ENCODE measurements at regions not wholly inside any gene's neighbourhood (a gene's known extent, or its start where the extent isn't known, plus 50 kb on each side); places are given as distances from the start of the nearest gene placed in this dataset.

DNA sequence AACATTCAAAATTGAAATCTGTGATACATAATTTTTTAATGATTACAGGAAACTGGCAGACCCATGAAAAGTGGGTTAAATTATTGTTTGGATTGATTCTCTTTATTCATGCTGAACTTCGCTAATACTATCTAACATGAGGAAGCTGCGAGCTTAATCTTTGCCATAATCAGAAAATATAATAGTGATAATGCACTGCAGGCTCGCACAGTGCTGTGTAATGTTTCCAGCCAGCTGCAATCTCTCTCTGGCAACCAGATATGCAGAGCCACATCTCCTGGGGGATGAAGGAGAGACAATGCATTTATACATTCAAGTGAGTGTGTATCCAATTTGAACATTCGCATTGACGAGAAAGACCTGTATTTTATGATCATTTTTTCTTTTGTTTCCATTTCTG lies 669.7 kb upstream of the RGMB start:
- WGBS, 2 experiments (ENCODE audit: low coverage in 1 of 2, low lambda C conversion rate in 2 of 2, missing lambda C conversion rate in 2 of 2) = 78% methylated on average over 5 of the region's 5 CpGs
- Histone ChIP-seq H3K4me1 (ENCODE audit: insufficient read depth) (peaks cover 46% of the 10 kb centered on the region), H3K9me3 (ENCODE audit: low read depth) (no peaks in the 10 kb centered on the region), H3K79me2 (ENCODE audit: insufficient read depth) (no peaks in the 10 kb centered on the region), H3K4me3 (no peak overlapping the region), H3K36me3 (ENCODE audit: low read depth) (no peaks in the 10 kb centered on the region), H3F3A (ENCODE audit: insufficient read depth) (peaks cover 26% of the 10 kb centered on the region), H4K20me1 (ENCODE audit: insufficient read depth) (no peaks in the 10 kb centered on the region), H3K9me2 (ENCODE audit: insufficient read depth) (no peaks in the 10 kb centered on the region), H3K4me2 (ENCODE audit: unreplicated experiment) (no peak overlapping the region), H3K27me3 (replicated peaks; ENCODE audit: insufficient read depth) (no peaks in the 10 kb centered on the region), H3K9ac (no peak overlapping the region), H2AFZ (no peak overlapping the region), H3K27ac (no peak overlapping the region)
- in situ Hi-C loops (cut with MboI) = no loop called here
- no peak for DNase-seq
- TF ChIP-seq EZH2phosphoT487 (IDR thresholded peaks at IDR 0.05; ENCODE audit: insufficient read depth, low read depth) (no peak), EZH2 (IDR thresholded peaks at IDR 0.05; ENCODE audit: insufficient read depth, poor library complexity, severe bottlenecking) (no peak)

GRCh38 chr5:98104454-98105188 lies 668.8 kb upstream of the RGMB start:
- Histone ChIP-seq H3K4me1 (ENCODE audit: insufficient read depth) (peaks cover 52% of the 10 kb centered on the region), H3K9me2 (ENCODE audit: insufficient read depth) (no peaks in the 10 kb centered on the region), H2AFZ (no peak overlapping the region), H3K36me3 (ENCODE audit: low read depth) (no peaks in the 10 kb centered on the region), H3K4me3 (no peak overlapping the region), H3K9me3 (ENCODE audit: low read depth) (no peaks in the 10 kb centered on the region), H3F3A (ENCODE audit: insufficient read depth) (peaks cover 35% of the 10 kb centered on the region), H3K79me2 (ENCODE audit: insufficient read depth) (no peaks in the 10 kb centered on the region), H4K20me1 (ENCODE audit: insufficient read depth) (no peaks in the 10 kb centered on the region), H3K4me2 (ENCODE audit: unreplicated experiment) (no peak overlapping the region), H3K27me3 (replicated peaks; ENCODE audit: insufficient read depth) (no peaks in the 10 kb centered on the region), H3K27ac (no peak overlapping the region), H3K9ac (no peak overlapping the region)
- in situ Hi-C loops (cut with MboI) = no loop called here
- no peak for DNase-seq
- no peak for TF ChIP-seq EZH2phosphoT487 (IDR thresholded peaks at IDR 0.05; ENCODE audit: insufficient read depth, low read depth)
- TF ChIP-seq EZH2 (IDR thresholded peaks at IDR 0.05; ENCODE audit: insufficient read depth, poor library complexity, severe bottlenecking) = no peak
- WGBS, 2 experiments (ENCODE audit: low coverage in 1 of 2, low lambda C conversion rate in 2 of 2, missing lambda C conversion rate in 2 of 2) = 77 to 79% methylated on average over 3 of the region's 3 CpGs

GRCh38 chr5:98105681-98106080 lies 667.8 kb upstream of the RGMB start:
- H3K4me2 ChIP-seq (ENCODE audit: unreplicated experiment) = no peak overlapping the region
- no peaks in the 10 kb centered on the region for H3K27me3 ChIP-seq (replicated peaks; ENCODE audit: insufficient read depth)
- H3K4me3 ChIP-seq = no peak overlapping the region
- no peak for DNase-seq
- no peak for TF ChIP-seq EZH2phosphoT487 (IDR thresholded peaks at IDR 0.05; ENCODE audit: insufficient read depth, low read depth)
- no peak for TF ChIP-seq EZH2 (IDR thresholded peaks at IDR 0.05; ENCODE audit: insufficient read depth, poor library complexity, severe bottlenecking)
- WGBS, 2 experiments (ENCODE audit: low coverage in 1 of 2, low lambda C conversion rate in 2 of 2, missing lambda C conversion rate in 2 of 2) = 90% methylated on average over 6 of the region's 6 CpGs
- peaks cover 40% of the 10 kb centered on the region for H3F3A ChIP-seq (ENCODE audit: insufficient read depth)
- H3K27ac ChIP-seq = peak overlapping the region; percentile 98
- H3K79me2 ChIP-seq (ENCODE audit: insufficient read depth) = no peaks in the 10 kb centered on the region
- no peaks in the 10 kb centered on the region for H3K36me3 ChIP-seq (ENCODE audit: low read depth)
- no peaks in the 10 kb centered on the region for H4K20me1 ChIP-seq (ENCODE audit: insufficient read depth)
- peak overlapping the region; percentile 50; the same call in 1 of the 2 replicates for H2AFZ ChIP-seq
- H3K9me3 ChIP-seq (ENCODE audit: low read depth) = no peaks in the 10 kb centered on the region
- in situ Hi-C loops (cut with MboI) = no loop called here
- peaks cover 54% of the 10 kb centered on the region for H3K4me1 ChIP-seq (ENCODE audit: insufficient read depth)
- no peak overlapping the region for H3K9ac ChIP-seq
- no peaks in the 10 kb centered on the region for H3K9me2 ChIP-seq (ENCODE audit: insufficient read depth)

- Histone ChIP-seq H3F3A (ENCODE audit: insufficient read depth) (peaks cover 42% of the 10 kb centered on the region), H3K9me3 (ENCODE audit: low read depth) (no peaks in the 10 kb centered on the region), H3K27me3 (replicated peaks; ENCODE audit: insufficient read depth) (no peaks in the 10 kb centered on the region), H3K4me1 (ENCODE audit: insufficient read depth) (peaks cover 58% of the 10 kb centered on the region), H3K9ac (peak overlapping the region; percentile 72), H3K27ac (peak overlapping the region; percentile 98), H3K4me2 (ENCODE audit: unreplicated experiment) (peak overlapping the region; percentile 0), H4K20me1 (ENCODE audit: insufficient read depth) (no peaks in the 10 kb centered on the region), H2AFZ (peak overlapping the region; percentile 50), H3K9me2 (ENCODE audit: insufficient read depth) (no peaks in the 10 kb centered on the region), H3K36me3 (ENCODE audit: low read depth) (no peaks in the 10 kb centered on the region), H3K4me3 (no peak overlapping the region), H3K79me2 (ENCODE audit: insufficient read depth) (no peaks in the 10 kb centered on the region)
- 0 out of 2 replicates have a peak, but pooled peaks have one; percentile 23 for TF ChIP-seq EZH2phosphoT487 (IDR thresholded peaks at IDR 0.05; ENCODE audit: insufficient read depth, low read depth)
- TF ChIP-seq EZH2 (IDR thresholded peaks at IDR 0.05; ENCODE audit: insufficient read depth, poor library complexity, severe bottlenecking) = no peak
- DNase-seq = peak; percentile 84
- WGBS, 2 experiments (ENCODE audit: low coverage in 1 of 2, low lambda C conversion rate in 2 of 2, missing lambda C conversion rate in 2 of 2) = 64 to 69% methylated on average over 4 of the region's 4 CpGs
- in situ Hi-C loops (cut with MboI) = no loop called here
Observed at GRCh38 chr5:98106116-98107031, 667.1 kb upstream of the RGMB start.

All from GM23248 (cell line).